ENCODE measurements at regions not wholly inside any gene's neighbourhood (a gene's known extent, or its start where the extent isn't known, plus 50 kb on each side); places are given as distances from the start of the nearest gene placed in this dataset.

GRCh38 chr18:40473221-40474029 lies 1481.6 kb upstream of the PIK3C3 start:
- no peak for DNase-seq

GRCh38 chr18:40470723-40471122 lies 1484.3 kb upstream of the PIK3C3 start:
- no peak for DNase-seq

- no peak for DNase-seq
Observed at GRCh38 chr18:40469851-40470250, 1485.2 kb upstream of the PIK3C3 start.

GRCh38 chr18:40469316-40469715 lies 1485.7 kb upstream of the PIK3C3 start:
- no peak for DNase-seq

- no peak for DNase-seq
Observed at GRCh38 chr18:40464032-40464431, 1491.0 kb upstream of the PIK3C3 start.

GRCh38 chr18:40453903-40454302 lies 1501.1 kb upstream of the PIK3C3 start:
- no peak for DNase-seq

GRCh38 chr18:40452599-40452998 lies 1502.4 kb upstream of the PIK3C3 start:
- no peak for DNase-seq

- DNase-seq = no peak
Observed at GRCh38 chr18:40450751-40451150, 1504.3 kb upstream of the PIK3C3 start.

- DNase-seq = no peak
Observed at GRCh38 chr18:40447820-40448219, 1507.2 kb upstream of the PIK3C3 start.

- no peak for DNase-seq
Observed at GRCh38 chr18:40440088-40440487, 1514.9 kb upstream of the PIK3C3 start.

- no peak for DNase-seq
Observed at GRCh38 chr18:40437517-40437916, 1517.5 kb upstream of the PIK3C3 start.

GRCh38 chr18:40431071-40431985 lies 1523.7 kb upstream of the PIK3C3 start:
- no peak for DNase-seq

GRCh38 chr18:40423291-40423690 lies 1531.7 kb upstream of the PIK3C3 start:
- DNase-seq = no peak

GRCh38 chr18:40420675-40421074 lies 1534.4 kb upstream of the PIK3C3 start:
- DNase-seq = no peak

GRCh38 chr18:40417501-40417900 lies 1537.5 kb upstream of the PIK3C3 start:
- DNase-seq = no peak

GRCh38 chr18:40415821-40416220 lies 1539.2 kb upstream of the PIK3C3 start:
- DNase-seq = no peak

- DNase-seq = no peak
Observed at GRCh38 chr18:40415176-40415791, 1539.8 kb upstream of the PIK3C3 start.

- DNase-seq = no peak
Observed at GRCh38 chr18:40414155-40414754, 1540.8 kb upstream of the PIK3C3 start.

GRCh38 chr18:40413160-40413559 lies 1541.9 kb upstream of the PIK3C3 start:
- no peak for DNase-seq

GRCh38 chr18:40412410-40412809 lies 1542.6 kb upstream of the PIK3C3 start:
- no peak for DNase-seq

- DNase-seq = no peak
Observed at GRCh38 chr18:40407909-40408308, 1547.1 kb upstream of the PIK3C3 start.

- no peak for DNase-seq
Observed at GRCh38 chr18:40404284-40404683, 1550.8 kb upstream of the PIK3C3 start.

GRCh38 chr18:40402052-40402451 lies 1553.0 kb upstream of the PIK3C3 start:
- no peak for DNase-seq

All from NCI-H1048 (cell line).